ENCODE measurements at regions not wholly inside any gene's neighbourhood (a gene's known extent, or its start where the extent isn't known, plus 50 kb on each side); places are given as distances from the start of the nearest gene placed in this dataset.

- Histone ChIP-seq H3K4me3 (ENCODE audit: low read depth, low read length) (no peak overlapping the region), H3K27me3 (ENCODE audit: control insufficient read depth, insufficient read depth, low read length) (no peaks in the 10 kb centered on the region), H3K36me3 (ENCODE audit: control insufficient read depth, insufficient read depth, low read length) (no peaks in the 10 kb centered on the region)
- no peak for TF ChIP-seq CTCF (IDR thresholded peaks at IDR 0.05; ENCODE audit: insufficient read depth, low read length, poor library complexity, severe bottlenecking)
- DNase-seq (ENCODE audit: low read depth): no peak
Measured at GRCh38 chr10:88062385-88062784, 199.0 kb downstream of the PTEN start.

- Histone ChIP-seq H3K36me3 (ENCODE audit: control insufficient read depth, insufficient read depth, low read length) (no peaks in the 10 kb centered on the region), H3K4me3 (ENCODE audit: low read depth, low read length) (no peak overlapping the region), H3K27me3 (ENCODE audit: control insufficient read depth, insufficient read depth, low read length) (no peaks in the 10 kb centered on the region)
- TF ChIP-seq CTCF (IDR thresholded peaks at IDR 0.05; ENCODE audit: insufficient read depth, low read length, poor library complexity, severe bottlenecking): no peak
- no peak for DNase-seq (ENCODE audit: low read depth)
Measured at GRCh38 chr10:88062798-88063472, 199.5 kb downstream of the PTEN start.

GRCh38 chr10:88063861-88064557 lies 200.6 kb downstream of the PTEN start:
- H3K27me3 ChIP-seq (ENCODE audit: control insufficient read depth, insufficient read depth, low read length): no peaks in the 10 kb centered on the region
- no peak for DNase-seq (ENCODE audit: low read depth)
- H3K36me3 ChIP-seq (ENCODE audit: control insufficient read depth, insufficient read depth, low read length): no peaks in the 10 kb centered on the region
- H3K4me3 ChIP-seq (ENCODE audit: low read depth, low read length): no peak overlapping the region
- no peak for TF ChIP-seq CTCF (IDR thresholded peaks at IDR 0.05; ENCODE audit: insufficient read depth, low read length, poor library complexity, severe bottlenecking)

GRCh38 chr10:88064608-88065382 lies 201.4 kb downstream of the PTEN start:
- no peaks in the 10 kb centered on the region for H3K27me3 ChIP-seq (ENCODE audit: control insufficient read depth, insufficient read depth, low read length)
- H3K36me3 ChIP-seq (ENCODE audit: control insufficient read depth, insufficient read depth, low read length): no peaks in the 10 kb centered on the region
- no peak for DNase-seq (ENCODE audit: low read depth)
- H3K4me3 ChIP-seq (ENCODE audit: low read depth, low read length): no peak overlapping the region
- no peak for TF ChIP-seq CTCF (IDR thresholded peaks at IDR 0.05; ENCODE audit: insufficient read depth, low read length, poor library complexity, severe bottlenecking)

GRCh38 chr10:88065383-88066049 lies 202.1 kb downstream of the PTEN start:
- Histone ChIP-seq H3K27me3 (ENCODE audit: control insufficient read depth, insufficient read depth, low read length) (no peaks in the 10 kb centered on the region), H3K4me3 (ENCODE audit: low read depth, low read length) (no peak overlapping the region), H3K36me3 (ENCODE audit: control insufficient read depth, insufficient read depth, low read length) (no peaks in the 10 kb centered on the region)
- TF ChIP-seq CTCF (IDR thresholded peaks at IDR 0.05; ENCODE audit: insufficient read depth, low read length, poor library complexity, severe bottlenecking): no peak
- DNase-seq (ENCODE audit: low read depth): no peak

Measured in kidney epithelial cell (primary cell).